Stimulated activated CD4-positive, alpha-beta T cell treated with anti-CD3 and anti-CD28 coated beads, Interleukin-15, amount 100 ng/mL, for 48 hours (primary cell): ENCODE measurements at regions not wholly inside any gene's neighbourhood (a gene's known extent, or its start where the extent isn't known, plus 50 kb on each side); places are given as distances from the start of the nearest gene placed in this dataset.

Experiments
- DNase-seq, 2 donors: peaks; one replicate each; pipeline ENCODE4 v3.0.0-alpha.2; 2020; ENCODE audit warnings: low read depth in 2 of 2

DNA sequence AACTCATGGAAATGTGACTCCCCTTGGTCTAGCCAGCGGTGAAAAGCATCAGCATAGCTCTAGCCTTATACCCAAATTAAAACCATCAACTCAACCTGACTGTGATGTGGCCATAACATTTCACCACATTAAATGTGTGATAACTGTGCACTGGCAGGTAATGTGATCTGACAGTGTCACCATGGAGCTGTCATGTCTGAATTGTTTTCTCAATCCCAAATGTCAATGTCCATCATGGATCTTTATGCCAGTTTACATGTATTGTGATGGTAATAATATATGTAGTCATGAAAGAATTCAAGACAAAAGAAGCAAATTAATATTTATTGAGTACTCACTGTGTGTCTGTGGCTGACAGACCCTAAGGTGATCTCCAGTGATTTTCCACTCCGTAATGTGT lies 213.4 kb upstream of the EOMES start:
- DNase-seq = no peak

DNA sequence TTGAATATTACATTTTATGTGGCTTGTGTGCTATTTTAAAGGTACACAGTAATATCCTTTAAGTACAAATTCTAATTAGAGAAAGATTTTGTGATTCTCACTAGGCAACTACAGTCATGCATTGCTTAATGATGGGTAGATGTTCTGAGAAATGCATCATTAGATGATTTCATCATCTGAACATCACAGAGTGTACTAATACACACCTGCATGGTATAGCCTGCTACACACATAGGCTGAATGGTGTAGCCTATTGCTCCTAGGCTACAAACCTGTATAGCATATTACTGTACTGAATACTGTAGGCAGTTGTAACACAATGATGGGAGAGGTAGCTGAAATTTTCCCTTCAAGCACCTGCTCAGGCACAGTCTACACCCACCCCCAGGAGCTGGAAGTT lies 217.4 kb upstream of the EOMES start:
- DNase-seq = no peak

DNA sequence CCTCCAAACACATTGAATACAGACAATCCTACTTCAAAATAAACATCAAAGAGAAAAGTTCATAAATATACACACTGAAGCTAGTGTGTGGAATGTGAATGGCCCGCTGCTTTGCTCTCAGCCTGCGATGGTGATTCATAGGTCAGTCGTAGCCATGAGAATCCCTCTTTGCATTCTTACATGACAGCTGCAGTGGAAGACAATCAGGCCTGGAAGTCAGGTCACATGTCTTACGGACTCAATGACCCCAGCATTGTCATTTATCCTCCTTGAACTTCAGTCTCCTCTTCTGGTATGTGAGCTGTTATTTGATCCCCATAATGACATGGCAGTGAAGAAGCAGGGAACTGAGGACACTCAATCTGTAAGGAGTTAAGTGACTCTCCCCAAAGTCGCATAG lies 217.8 kb upstream of the EOMES start:
- no peak for DNase-seq

DNA sequence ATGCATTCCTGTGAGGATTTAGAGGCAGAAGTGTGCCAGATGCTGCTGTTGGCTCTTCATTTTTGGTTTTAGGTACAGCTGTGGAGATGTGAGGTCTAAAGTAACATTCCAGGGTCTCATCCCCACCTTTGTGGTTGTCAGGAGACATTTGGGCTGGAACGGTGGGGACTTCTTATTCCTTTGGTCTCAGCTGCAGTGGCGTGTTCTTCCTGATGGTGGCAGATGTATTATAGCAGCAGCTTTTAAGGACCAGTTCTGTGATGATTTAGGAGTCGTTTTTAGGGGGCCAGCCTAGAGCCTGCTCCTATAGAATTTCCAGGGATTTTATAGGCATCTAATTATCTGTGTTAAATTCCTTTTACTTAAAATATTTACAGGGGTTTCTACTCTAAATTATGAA lies 221.0 kb upstream of the EOMES start:
- no peak for DNase-seq

DNA sequence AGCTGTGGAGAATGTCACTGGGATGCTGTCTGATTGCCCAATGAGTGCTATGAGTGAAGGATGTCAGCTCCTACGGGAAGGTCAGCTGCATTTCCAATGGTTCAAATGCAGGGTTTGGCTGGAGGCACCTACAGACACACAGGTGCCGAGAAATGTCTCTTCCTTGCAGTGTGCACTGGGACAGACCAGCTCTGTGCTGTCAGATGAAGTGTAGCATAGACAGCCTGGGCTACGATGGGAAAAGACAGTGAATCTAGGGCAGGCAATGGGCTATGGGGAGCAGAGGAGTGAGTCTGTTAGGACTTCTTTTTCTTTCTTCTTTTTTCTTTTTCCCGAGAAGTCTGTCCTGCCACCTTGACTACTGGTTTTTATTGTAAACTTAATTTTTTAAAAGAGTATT lies 223.1 kb upstream of the EOMES start:
- no peak for DNase-seq

DNA sequence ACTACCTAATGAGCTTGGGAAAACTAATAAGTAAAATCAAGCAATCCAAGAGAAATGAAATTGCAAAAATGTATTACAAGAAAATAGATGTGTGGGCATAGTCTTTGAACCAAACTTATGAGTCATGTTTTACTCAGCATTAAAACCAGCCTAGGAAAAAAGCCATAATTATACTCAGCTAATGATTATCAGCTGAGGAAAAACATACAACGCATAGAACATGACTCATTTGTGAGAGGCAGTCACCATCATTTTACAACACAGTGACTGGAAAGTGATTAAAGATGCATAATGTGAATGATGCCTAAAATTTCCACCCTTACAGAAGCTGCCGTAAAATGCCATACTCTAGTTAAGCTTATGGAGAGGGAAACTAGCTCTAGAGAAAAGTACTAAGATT lies 238.0 kb upstream of the EOMES start:
- no peak for DNase-seq

DNA sequence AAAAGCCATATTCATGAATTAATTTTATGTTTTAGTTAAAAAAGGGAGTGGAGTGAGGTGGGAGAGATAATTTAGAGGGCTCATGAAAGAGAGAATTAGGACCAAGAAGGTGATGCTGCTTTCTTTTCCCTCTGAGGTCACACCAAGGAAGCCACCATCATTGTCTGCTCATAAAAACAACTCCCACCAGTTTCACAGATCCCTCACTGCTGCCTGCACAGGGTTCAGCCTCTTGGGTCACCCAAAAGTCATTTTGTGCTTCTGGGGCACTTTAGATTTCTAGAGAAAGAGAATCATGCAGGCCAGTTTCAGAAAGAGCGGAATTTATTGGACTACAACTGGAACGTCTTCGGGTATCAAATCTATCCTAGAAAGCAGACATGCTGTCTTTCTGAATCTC lies 241.4 kb upstream of the EOMES start:
- DNase-seq = peak in 1 of 2 donors; percentile 10

DNA sequence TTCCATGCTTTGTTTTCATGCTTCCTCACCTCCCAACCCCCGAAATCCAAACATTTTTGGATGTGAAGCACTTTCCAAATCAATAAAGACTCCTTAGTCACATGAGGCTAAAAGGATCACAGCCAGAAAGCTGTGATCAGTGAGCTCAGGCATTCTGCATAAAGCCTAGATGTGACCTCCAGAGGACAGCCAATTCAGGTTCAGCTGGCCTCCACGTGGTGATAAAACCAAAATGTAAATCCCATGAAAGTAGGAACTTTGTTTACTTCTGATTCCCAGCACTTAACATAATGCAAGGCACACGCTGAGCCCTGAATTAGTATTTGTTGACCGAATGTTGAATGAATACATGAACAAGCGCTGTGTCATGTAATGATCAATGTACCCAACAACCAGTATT lies 249.5 kb upstream of the EOMES start:
- no peak for DNase-seq

DNA sequence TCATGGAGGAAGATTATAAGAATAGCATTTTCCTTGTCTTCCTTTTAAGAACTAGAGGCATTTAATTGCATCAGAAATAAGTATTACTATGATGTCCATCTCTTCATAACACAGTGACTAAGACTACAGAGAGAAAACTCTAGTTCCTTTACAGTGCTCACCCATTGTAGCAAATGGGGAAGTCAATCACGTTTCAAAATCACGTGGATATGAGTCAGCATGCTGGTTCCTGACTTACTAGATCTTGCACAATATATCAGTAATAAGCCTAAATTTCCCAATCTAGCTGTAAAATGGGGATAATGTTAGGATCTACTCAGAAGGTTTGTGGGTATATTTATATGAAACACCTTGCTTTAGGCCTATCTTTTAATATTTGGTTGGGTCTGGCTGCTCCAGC lies 254.8 kb upstream of the EOMES start:
- DNase-seq = no peak

DNA sequence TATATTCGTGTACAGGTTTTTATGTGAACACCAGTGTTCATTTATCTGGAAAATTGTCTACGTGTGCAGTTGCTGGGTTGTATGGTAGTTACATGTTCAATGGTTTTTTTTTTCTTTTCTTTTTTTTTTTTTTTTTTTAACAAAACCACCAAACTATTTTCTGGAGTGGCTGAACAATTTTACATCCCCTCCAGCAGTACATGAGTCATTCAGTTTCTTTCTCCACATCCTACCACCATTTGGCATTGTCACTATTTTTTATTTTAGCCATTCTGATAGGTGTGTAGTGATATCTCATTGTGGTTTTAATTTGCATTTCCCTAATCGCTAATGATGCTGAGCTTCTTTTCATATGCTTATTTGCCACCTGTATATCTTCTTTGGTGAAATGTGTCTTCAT lies 256.3 kb upstream of the EOMES start:
- DNase-seq = no peak

DNA sequence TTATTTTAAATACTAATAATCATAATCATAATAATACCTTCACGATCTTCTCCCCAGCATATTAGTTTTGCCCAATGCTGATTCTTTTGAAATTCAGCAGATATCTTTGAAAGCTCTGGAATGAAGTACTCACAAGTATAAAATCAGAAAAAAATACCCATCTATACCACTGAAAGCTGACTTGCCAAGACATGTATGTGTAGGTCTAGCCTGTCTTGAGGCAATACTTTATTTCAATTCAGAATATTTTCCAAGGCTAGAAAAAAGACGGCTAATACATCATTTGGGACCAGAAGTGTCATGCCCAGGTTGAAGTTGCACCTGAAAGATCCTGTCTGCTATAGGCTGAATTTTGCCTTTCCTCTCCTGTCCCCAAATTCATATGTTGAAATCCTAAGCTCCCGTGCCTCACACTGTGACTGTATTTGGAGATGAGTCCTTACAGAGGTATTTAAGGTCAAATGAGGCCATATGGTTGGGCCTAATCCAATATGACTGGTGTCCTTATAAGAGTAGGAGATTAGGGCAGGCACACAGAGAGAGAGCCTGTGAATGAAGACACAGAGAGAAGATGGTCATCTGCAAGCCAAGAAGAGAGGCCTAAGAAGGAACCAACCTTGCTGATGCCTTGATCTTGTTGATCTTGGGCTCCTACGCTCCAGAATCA lies 255.9 kb upstream of the CMC1 start:
- no peak for DNase-seq

DNA sequence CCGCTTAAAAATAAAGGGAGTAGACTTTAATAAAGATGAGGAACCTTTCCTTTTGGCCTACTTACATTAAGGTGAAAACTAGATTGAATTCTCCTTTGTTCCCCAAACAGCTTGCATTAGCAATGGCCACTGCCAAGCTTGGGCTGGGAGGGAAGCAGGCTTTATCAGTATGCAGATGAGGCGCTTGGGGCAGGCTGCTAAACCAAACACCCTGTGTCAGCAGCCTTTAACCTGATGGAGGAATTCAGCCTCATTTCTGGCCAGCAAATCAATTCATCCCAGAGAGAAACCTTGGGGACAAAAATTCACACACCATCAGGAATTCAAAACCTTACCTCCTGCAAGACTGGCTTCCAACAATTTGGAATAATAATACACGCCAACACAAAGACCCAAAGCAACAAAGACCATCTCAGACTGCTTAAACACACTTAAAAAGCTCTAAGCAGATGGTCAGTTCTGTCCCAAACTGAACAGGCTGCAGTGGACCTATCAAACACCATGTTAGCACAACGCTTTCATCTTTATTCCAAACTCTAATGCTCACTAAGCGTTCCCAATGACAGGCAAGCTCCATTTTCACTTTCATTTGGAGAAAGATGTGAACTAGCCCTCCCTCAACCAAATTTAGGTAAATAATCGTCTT lies 255.1 kb upstream of the CMC1 start:
- DNase-seq = no peak

DNA sequence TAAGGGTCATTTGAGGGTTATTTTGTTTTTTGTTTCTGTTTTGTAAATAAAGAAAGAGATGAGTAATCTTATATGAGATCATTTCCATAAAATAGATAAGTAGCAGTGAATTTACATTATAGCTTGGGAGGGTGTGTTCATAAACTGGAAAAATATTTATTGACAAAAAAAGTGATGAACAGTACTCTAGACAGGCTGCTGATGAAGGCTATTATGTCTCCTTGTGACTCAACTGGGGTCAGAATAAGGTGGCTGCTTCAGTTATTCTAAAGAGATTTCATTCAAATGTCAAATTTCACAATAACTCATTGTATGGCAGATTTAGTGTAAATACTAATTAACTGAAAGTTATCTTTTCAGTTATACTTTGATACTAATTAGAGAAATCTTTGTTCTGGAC lies 251.1 kb upstream of the CMC1 start:
- no peak for DNase-seq

DNA sequence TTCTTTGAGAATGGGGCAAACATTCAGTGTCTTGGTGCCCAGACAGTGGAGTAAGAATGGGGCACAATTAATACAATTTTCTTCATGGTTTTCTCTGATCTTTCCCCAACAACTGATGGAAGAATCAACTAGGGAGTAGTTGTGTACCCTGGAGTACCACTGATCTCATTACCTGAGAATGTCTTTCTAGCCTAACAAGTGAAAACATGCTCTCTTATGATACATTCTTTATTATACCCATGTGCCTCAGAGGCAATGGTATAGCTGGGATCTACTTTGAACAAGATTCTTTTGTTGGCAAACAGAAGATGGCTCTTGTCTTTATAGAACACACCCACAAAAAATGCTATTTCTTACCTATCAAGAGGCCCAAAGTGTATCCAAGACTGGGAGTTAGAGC lies 250.6 kb upstream of the CMC1 start:
- DNase-seq = no peak

DNA sequence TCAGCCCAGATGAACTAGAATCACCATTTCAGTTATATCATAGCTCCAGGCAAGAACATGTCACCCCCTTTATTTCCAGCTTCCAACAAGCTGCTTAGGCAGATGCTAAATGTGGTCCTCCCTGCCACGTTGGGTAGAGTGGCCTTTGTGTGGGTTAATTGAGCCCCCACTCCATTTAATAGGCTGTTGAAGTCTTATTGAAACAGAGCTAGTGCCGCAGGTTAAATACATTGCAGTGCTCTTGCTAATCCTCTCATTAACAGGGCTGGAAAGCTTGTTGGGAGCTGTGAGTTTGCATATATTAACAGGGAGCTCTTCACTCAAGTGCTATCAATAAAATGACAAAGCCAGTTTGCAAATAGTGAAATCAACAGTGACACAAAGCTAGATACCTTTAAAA lies 248.4 kb upstream of the CMC1 start:
- DNase-seq = no peak

DNA sequence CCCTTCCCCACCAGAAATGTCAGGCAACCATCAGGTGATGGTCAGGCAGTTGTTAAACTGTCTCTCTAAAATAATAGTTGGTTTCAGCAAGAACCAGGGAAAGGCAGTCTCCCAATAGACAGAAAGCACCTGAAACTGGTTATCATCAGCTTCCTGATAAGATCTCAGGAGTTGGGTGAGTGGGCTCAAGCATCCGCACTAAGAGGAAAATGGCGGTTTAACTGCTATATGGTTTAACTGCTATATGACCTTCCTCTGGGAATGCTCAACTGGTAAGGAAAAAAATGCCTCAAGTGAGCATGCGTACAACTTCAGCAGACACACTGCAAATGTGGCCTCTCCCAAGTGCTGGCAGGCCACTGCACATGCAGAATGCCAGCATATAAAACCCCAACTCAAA lies 240.8 kb upstream of the CMC1 start:
- no peak for DNase-seq

DNA sequence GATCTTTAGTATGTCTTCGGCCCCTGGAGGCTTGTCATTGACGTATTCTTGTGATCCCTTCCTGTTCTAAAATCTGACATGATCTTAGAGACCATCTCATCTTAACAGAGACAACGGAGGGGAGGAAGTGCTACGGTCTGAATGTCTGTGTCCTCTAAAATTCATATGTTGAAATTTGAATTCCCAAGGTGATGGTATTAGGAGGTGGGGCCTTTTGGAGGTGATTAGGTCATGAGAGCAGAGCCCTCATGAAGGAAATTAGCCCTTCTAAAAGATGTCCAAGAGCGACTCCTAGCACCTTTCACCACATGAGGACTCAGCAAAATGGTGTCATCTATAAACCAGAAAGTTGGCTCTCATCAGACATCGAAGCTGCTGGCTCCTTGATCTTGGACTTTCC lies 233.2 kb upstream of the CMC1 start:
- DNase-seq = no peak

DNA sequence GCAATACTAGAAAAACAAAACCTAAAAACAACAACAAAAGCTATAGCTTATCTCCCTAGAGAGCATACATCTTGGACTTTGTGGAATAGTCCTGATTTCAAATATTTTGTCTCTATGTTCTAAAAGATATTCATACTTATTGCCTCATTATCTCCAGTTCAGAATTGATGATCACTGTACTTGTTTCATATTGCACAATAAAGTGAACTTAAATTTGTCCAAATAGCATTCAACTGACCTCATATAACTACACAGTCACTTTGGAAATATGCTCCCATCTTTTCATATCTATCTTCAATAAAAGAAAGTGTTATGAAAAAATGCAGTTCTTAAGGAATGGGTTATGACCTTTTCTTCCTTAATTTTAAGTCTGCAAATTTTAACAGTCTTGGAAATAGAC lies 228.6 kb upstream of the CMC1 start:
- DNase-seq = no peak

DNA sequence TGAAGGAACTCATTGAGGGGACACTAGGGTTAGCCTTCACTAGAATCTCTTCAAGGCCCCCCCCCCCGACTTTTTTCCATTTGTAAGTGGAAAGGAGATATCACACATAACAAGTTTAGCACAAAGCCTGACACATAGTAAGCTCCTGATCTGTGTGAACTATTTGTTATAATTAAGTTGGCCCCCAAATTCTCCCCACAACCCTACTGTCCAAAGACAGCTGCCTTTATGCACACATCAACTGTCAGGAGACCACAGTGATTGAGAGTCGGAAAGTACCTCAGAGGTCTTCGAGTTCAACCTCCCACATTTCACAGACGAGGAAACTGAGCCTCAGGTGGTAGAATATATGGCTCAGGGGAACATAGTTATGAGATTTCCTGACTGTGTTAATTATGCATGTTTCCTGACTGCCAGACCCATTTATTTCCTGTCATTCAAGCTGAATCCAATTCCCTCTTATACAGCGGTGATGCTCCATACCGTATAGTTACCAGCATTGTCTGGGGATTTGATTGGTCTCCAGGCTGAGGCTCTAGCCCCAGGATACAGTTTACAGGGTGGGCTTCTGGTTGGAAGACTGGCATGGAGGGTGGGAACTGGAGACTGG lies 227.4 kb upstream of the CMC1 start:
- DNase-seq = no peak

DNA sequence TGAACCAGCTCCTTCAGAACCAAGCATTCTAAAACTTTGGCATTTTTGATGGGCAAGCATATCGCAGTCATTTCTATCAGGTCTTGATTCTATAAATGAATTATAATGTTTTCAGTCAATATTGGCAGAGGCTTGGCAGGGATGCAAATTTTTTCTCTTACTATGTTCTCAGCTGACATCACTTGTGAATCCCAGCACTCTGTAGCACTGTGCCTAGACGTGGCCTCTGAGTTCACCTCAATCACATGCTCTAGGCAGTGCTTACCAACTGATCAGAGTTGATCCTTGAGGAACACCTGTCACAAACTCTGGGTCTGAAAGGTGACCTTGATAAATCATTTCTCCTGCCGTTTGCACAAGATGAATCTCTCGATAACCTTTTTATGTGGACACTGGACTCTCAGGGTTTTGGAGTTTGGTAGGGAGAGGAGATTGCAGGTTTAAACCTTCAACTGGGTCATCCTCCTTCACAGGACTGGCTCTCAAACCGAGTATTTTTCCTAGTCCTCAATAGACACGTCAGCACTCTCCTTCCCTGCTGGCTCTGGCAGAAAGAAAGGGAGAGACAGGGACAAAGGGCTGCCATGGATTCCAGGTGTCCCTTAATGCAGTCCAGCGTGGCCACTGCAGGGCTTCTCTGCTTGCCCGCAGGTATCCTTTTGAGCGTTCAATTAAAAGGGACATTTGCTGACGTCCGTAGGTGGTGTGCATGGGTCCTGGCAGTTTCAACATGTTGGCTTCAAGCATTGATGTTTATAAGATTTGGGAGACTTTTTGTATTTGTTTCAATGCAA lies 222.3 kb upstream of the CMC1 start:
- DNase-seq = no peak

DNA sequence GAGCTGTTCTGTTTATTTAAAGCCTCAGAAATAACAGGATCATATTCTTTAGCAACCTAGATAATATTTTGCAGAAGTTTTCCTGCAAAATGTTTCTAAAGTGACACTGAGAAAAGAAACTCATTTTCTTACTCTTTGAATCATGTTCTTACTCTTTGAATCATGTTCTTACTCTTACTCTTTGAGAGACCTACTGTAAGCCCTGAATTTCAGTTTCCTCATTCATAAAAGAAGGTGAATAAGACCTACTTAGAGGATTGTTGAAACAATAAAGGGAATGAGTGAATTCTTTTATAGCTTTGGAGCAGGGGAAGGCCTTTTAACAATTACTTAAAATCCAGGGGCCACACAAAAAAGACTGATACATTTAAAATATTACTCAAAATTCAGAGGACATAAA lies 221.7 kb upstream of the CMC1 start:
- no peak for DNase-seq

DNA sequence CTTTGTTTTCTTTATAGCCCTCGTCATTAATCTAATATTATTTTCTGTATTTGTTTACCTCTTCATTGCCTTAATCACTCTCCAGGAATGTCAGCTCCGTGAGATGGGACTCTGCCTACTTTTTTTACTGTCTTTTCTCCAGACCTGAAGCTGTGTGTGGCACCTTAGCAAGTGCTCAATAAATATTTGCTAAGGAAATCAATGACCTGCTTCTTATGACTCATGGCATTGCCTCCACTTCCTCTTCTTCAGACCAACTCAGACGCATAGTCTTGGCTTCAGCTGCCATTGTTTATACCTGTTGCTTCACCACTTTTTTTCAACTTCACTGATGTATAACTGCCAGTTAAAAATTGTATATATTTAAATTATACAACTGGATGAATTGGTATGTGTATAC lies 218.5 kb upstream of the CMC1 start:
- DNase-seq = no peak

DNA sequence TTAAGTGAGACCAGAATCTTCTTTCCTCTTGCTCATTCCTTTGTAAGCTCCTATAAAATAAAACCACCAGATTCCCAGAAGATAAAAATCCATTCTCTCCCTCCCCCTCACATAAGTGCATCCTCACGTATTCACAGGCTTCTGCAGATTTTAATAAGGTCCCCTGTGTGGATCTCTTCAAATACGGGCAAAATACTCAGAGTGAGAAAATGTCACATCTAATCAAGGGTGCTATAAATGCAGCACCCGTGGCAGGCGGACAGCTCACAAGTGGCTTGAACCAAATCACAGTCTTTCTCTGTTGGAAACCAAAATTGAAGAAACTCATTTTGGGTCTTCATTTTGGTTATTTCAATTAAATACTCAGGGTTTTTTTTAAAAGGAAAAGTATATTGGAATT lies 212.9 kb upstream of the CMC1 start:
- DNase-seq = no peak
